Spleen (tissue), 7 donors: ENCODE measurements at regions not wholly inside any gene's neighbourhood (a gene's known extent, or its start where the extent isn't known, plus 50 kb on each side); places are given as distances from the start of the nearest gene placed in this dataset.

Source experiments
- CTCF ChIP-seq, 11 experiments: fragments of 200-600 bp in 7 of 11; fragments of 450-650 bp in 4 of 11; sonication (generic) in 4 of 11; IDR thresholded peaks in 8 of 11; conservative IDR thresholded peaks in 3 of 11; 1 replicate in 7 of 11; 2 replicates in 4 of 11; pipeline versions ENCODE4 v1.4.0 to v1.8.0; 2016 to 2021; ENCODE audit warnings: antibody characterized with exemption in 11 of 11, inconsistent platforms in 4 of 11, mild to moderate bottlenecking in 1 of 11
- POLR2AphosphoS5 ChIP-seq, 3 donors: sonication (generic); formaldehyde crosslinking; IDR thresholded peaks; one replicate each; pipeline ENCODE4 v1.5.1; 2017; ENCODE audit warnings: antibody characterized with exemption in 3 of 3
- donor health status: DM: no; HTN: no; CAD: no; lungs with moderate emphysema.
- donor health status: DM: no; HTN: no; CAD: no.
- donor health status: DM: no; HTN: no; CAD: no.

DNA sequence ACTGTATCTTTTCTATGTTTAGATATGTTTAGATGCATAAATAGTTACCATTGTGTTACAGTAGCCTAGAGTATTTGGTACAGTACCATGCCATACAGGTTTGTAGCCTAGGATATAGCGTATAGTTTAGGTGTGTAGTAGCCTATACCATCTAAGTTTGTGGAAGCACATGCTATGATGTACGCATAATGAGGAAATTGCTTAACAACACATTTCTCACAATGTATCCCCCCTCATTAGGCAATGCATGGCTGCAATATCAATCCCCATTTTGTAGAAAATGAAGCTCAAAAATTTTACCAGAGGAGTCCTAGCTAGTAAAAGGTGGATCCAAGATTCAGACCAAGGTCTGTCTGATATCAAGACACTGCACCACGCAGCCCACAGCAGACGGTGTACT lies 376.4 kb upstream of the NFE2L3 start:
- TF ChIP-seq CTCF (IDR thresholded peaks at IDR 0.05 in 8 of 11, conservative IDR thresholded peaks at IDR 0.05 in 3 of 11) (no peak), POLR2AphosphoS5 (IDR thresholded peaks at IDR 0.05) (no peak)
